ENCODE measurements at regions not wholly inside any gene's neighbourhood (a gene's known extent, or its start where the extent isn't known, plus 50 kb on each side); places are given as distances from the start of the nearest gene placed in this dataset.

DNA sequence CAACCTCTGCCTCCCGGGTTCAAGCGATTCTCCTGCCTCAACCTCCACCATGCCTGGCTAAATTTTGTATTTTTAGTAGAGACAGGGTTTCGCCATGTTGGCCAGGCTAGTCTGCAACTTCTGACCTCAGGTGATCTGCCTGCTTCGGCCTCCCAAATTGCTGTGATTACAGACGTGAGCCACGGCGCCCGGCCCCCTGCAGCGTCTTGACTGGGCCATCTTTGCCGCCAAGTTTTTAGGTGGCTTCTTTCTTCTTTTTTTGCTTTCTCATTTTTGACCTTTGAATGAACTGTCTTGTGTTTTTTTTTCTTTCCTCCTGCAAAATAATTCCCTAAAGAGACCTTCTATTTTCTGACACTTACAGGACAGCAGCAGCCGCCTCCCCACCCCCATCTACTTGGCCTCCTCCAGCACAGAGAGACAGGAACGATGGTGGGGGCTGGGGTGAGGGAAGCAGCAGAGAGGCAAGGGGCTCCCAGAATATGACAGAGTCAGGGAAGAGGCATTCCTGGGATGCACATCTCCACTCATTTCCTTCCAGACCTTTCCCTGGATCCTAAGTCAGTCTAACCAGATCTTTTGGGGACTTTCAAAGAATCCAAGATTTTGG lies 92.6 kb upstream of the ALX4 start:
- 88% methylated on average over 8 of the region's 12 CpGs for WGBS (ENCODE audit: insufficient coverage)
- Mint-ChIP-seq H3K4me1 (no peaks in the 10 kb centered on the region), H3K36me3 (no peaks in the 10 kb centered on the region), H3K27me3 (peaks cover 16 to 26% of the 10 kb centered on the region in 2 donors), H3K9me3 (no peaks in the 10 kb centered on the region), H3K4me3 (no peak overlapping the region), H3K27ac (no peak overlapping the region)
- ATAC-seq (replicated peaks in 1 of 4) (no peak), DNase-seq (no peak)
- Histone ChIP-seq H3K27ac (ENCODE audit: low read length) (no peak overlapping the region), H3K9me3 (no peaks in the 10 kb centered on the region), H3K27me3 (replicated peaks in 1 of 2; ENCODE audit: control insufficient read depth in 2 of 2, extremely low read depth in 1 of 2, insufficient read depth in 2 of 2, low read length in 1 of 2) (peaks cover 0 to 20% of the 10 kb centered on the region in 2 experiments), H3K4me3 (ENCODE audit: control insufficient read depth in 1 of 2, extremely low read depth in 1 of 2, low read length in 1 of 2) (no peak overlapping the region), H3K4me1 (ENCODE audit: control insufficient read depth in 1 of 2, extremely low read depth in 1 of 2, insufficient read depth in 2 of 2, low read length in 2 of 2) (no peaks in the 10 kb centered on the region), H3K36me3 (ENCODE audit: control insufficient read depth in 2 of 2, extremely low read depth in 1 of 2, insufficient read depth in 1 of 2, low read length in 1 of 2) (no peaks in the 10 kb centered on the region)
- CTCF ChIA-PET: no interaction called here
- POLR2A ChIA-PET: no interaction called here

DNA sequence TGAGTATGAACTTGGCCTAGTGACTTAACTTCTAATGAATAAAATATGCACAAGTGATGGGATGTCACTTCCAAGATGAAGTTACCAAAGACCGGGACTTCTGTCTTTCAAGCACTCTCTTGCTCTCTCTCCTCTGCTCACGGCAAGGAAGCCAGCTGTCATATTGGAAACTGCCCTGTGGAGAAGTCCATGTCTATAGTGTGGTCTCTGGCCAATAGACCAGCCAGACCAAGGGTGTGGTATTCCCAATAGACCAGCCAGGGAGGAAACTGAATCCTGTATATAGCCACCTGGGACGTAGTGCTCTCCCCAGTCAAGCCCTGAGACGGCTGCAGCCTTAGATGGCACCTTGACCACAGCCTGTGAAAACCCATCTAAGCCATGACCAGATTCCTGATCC lies 93.2 kb upstream of the ALX4 start:
- Mint-ChIP-seq H3K36me3 (no peaks in the 10 kb centered on the region), H3K9me3 (no peaks in the 10 kb centered on the region), H3K27ac (no peak overlapping the region), H3K27me3 (peaks cover 14 to 28% of the 10 kb centered on the region in 2 donors), H3K4me1 (no peaks in the 10 kb centered on the region), H3K4me3 (no peak overlapping the region)
- Histone ChIP-seq H3K9me3 (no peaks in the 10 kb centered on the region), H3K4me3 (ENCODE audit: control insufficient read depth in 1 of 2, extremely low read depth in 1 of 2, low read length in 1 of 2) (no peak overlapping the region), H3K36me3 (ENCODE audit: control insufficient read depth in 2 of 2, extremely low read depth in 1 of 2, insufficient read depth in 1 of 2, low read length in 1 of 2) (no peaks in the 10 kb centered on the region), H3K4me1 (ENCODE audit: control insufficient read depth in 1 of 2, extremely low read depth in 1 of 2, insufficient read depth in 2 of 2, low read length in 2 of 2) (no peaks in the 10 kb centered on the region), H3K27ac (ENCODE audit: low read length) (no peak overlapping the region), H3K27me3 (replicated peaks in 1 of 2; ENCODE audit: control insufficient read depth in 2 of 2, extremely low read depth in 1 of 2, insufficient read depth in 2 of 2, low read length in 1 of 2) (peaks cover 0 to 14% of the 10 kb centered on the region in 2 experiments)
- WGBS (ENCODE audit: insufficient coverage): no CpG with 5 or more reads among the region's 4 CpGs
- DNase-seq (no peak), ATAC-seq (replicated peaks in 1 of 4) (no peak)
- ChIA-PET POLR2A (no interaction called here), CTCF (no interaction called here)

DNA sequence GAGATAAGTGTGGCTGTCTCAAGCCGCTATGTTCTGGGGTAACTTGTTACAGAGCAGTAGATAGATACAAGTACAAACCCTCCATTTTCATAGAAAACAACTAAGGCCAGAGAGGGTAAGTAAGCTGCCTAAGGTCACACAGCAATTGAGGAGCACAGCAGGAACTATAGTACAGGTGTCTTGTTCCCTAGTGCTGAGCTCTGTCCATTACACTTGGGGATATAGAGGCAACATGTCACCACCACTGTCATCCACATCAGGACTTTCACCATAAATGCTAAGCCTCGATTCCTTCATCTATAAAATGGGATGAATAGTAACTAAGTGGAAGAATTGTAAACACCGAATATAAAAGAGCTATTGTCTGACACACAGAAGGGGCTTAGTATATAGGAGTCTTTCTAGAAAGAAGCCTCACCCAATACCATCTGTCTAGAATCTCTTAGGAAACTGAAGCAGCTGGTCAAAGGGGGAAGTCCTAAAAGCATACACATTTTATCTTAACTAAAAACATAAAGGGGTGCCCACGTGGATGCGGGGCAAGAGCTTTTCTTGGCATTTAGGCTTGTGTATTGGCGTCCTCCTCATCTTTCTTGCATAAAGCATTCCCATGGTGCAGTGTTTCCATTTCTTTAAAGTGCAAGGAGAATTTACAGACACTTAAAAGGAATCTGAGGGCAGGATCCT lies 93.8 kb upstream of the ALX4 start:
- Histone ChIP-seq H3K4me3 (ENCODE audit: control insufficient read depth in 1 of 2, extremely low read depth in 1 of 2, low read length in 1 of 2) (no peak overlapping the region), H3K27me3 (replicated peaks in 1 of 2; ENCODE audit: control insufficient read depth in 2 of 2, extremely low read depth in 1 of 2, insufficient read depth in 2 of 2, low read length in 1 of 2) (peaks cover 0 to 10% of the 10 kb centered on the region in 2 experiments), H3K9me3 (no peaks in the 10 kb centered on the region), H3K4me1 (ENCODE audit: control insufficient read depth in 1 of 2, extremely low read depth in 1 of 2, insufficient read depth in 2 of 2, low read length in 2 of 2) (no peaks in the 10 kb centered on the region), H3K36me3 (ENCODE audit: control insufficient read depth in 2 of 2, extremely low read depth in 1 of 2, insufficient read depth in 1 of 2, low read length in 1 of 2) (no peaks in the 10 kb centered on the region), H3K27ac (ENCODE audit: low read length) (no peak overlapping the region)
- Mint-ChIP-seq H3K4me1 (no peaks in the 10 kb centered on the region), H3K27ac (no peak overlapping the region), H3K9me3 (no peaks in the 10 kb centered on the region), H3K27me3 (peaks cover 20 to 34% of the 10 kb centered on the region in 2 donors), H3K36me3 (no peaks in the 10 kb centered on the region), H3K4me3 (no peak overlapping the region)
- ATAC-seq (replicated peaks in 1 of 4) (no peak), DNase-seq (no peak)
- POLR2A ChIA-PET: no interaction called here
- 59% methylated on average over 3 of the region's 6 CpGs for WGBS (ENCODE audit: insufficient coverage)
- CTCF ChIA-PET: no interaction called here

DNA sequence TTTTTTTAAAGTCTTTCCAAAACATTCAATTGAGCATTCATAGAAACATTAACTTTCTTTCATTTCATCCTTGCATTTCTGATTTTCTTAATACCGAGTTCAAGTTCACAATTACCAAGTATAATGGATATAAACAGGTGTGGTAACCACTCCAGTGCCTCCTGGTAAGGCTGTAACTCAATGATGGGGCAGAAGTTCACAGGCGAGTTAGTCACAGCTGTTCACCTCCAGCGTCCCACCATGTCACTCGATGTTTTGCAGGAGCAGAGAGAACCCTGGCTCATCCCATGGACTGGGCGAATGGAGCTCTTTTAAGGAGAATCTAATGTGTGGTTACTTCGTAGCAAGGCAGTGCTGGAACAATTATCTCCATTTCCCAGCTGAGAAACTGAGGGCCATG lies 94.4 kb upstream of the ALX4 start:
- Mint-ChIP-seq H3K27me3 (peaks cover 20 to 34% of the 10 kb centered on the region in 2 donors), H3K4me3 (no peak overlapping the region), H3K9me3 (no peaks in the 10 kb centered on the region), H3K27ac (no peak overlapping the region), H3K36me3 (no peaks in the 10 kb centered on the region), H3K4me1 (no peaks in the 10 kb centered on the region)
- H3K9me3 ChIP-seq: no peaks in the 10 kb centered on the region
- H3K4me1 ChIP-seq (ENCODE audit: control insufficient read depth in 1 of 2, extremely low read depth in 1 of 2, insufficient read depth in 2 of 2, low read length in 2 of 2): no peaks in the 10 kb centered on the region
- no peak overlapping the region for H3K27ac ChIP-seq (ENCODE audit: low read length)
- 83% methylated on average over 4 of the region's 6 CpGs for WGBS (ENCODE audit: insufficient coverage)
- CTCF ChIA-PET: no interaction called here
- no peak for DNase-seq
- no peaks in the 10 kb centered on the region for H3K36me3 ChIP-seq (ENCODE audit: control insufficient read depth in 2 of 2, extremely low read depth in 1 of 2, insufficient read depth in 1 of 2, low read length in 1 of 2)
- H3K27me3 ChIP-seq (replicated peaks in 1 of 2; ENCODE audit: control insufficient read depth in 2 of 2, extremely low read depth in 1 of 2, insufficient read depth in 2 of 2, low read length in 1 of 2): peaks cover 0 to 7% of the 10 kb centered on the region in 2 experiments
- no peak for ATAC-seq (replicated peaks in 1 of 4)
- POLR2A ChIA-PET: no interaction called here
- H3K4me3 ChIP-seq (ENCODE audit: control insufficient read depth in 1 of 2, extremely low read depth in 1 of 2, low read length in 1 of 2): no peak overlapping the region

DNA sequence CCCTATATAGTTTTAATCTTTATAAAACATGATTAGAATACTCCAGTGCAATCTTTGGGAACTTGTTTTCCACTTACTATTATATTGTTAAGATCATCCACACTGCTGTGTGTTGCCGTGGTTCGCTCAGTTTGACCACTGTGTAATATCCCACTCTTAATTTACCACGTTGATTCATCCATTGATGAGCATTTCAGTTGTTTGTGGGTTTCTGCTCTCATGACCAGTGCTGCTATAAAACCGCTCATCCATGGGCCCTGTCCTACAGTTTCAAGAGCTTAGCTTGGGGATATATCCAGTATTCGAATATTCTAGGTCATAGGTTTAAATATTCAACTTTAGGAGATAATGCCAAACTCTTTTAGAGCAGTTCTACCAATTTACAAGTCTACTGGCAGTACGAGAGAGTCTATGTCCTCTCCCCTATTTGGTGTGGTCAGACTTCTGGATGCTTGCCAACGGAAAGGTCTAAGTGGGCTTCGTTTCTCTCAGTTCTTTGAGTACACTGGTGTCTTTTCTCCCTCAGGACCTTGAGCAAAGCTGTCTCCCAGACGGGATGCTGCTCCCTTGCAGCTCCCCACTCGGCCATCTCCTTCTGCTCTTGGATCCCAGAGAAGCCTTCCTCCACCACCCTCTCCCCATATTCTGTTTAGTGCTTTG lies 94.9 kb upstream of the ALX4 start:
- Mint-ChIP-seq H3K9me3 (no peaks in the 10 kb centered on the region), H3K36me3 (no peaks in the 10 kb centered on the region), H3K4me1 (no peaks in the 10 kb centered on the region), H3K27ac (no peak overlapping the region), H3K27me3 (peaks cover 20 to 33% of the 10 kb centered on the region in 2 donors), H3K4me3 (no peak overlapping the region)
- Histone ChIP-seq H3K9me3 (no peaks in the 10 kb centered on the region), H3K36me3 (ENCODE audit: control insufficient read depth in 2 of 2, extremely low read depth in 1 of 2, insufficient read depth in 1 of 2, low read length in 1 of 2) (no peaks in the 10 kb centered on the region), H3K27ac (ENCODE audit: low read length) (no peak overlapping the region), H3K4me3 (ENCODE audit: control insufficient read depth in 1 of 2, extremely low read depth in 1 of 2, low read length in 1 of 2) (no peak overlapping the region), H3K4me1 (ENCODE audit: control insufficient read depth in 1 of 2, extremely low read depth in 1 of 2, insufficient read depth in 2 of 2, low read length in 2 of 2) (no peaks in the 10 kb centered on the region), H3K27me3 (replicated peaks in 1 of 2; ENCODE audit: control insufficient read depth in 2 of 2, extremely low read depth in 1 of 2, insufficient read depth in 2 of 2, low read length in 1 of 2) (peaks cover 0 to 7% of the 10 kb centered on the region in 2 experiments)
- DNase-seq (no peak), ATAC-seq (replicated peaks in 1 of 4) (no peak)
- POLR2A ChIA-PET: no interaction called here
- 66% methylated on average over 6 of the region's 10 CpGs for WGBS (ENCODE audit: insufficient coverage)
- CTCF ChIA-PET: no interaction called here

DNA sequence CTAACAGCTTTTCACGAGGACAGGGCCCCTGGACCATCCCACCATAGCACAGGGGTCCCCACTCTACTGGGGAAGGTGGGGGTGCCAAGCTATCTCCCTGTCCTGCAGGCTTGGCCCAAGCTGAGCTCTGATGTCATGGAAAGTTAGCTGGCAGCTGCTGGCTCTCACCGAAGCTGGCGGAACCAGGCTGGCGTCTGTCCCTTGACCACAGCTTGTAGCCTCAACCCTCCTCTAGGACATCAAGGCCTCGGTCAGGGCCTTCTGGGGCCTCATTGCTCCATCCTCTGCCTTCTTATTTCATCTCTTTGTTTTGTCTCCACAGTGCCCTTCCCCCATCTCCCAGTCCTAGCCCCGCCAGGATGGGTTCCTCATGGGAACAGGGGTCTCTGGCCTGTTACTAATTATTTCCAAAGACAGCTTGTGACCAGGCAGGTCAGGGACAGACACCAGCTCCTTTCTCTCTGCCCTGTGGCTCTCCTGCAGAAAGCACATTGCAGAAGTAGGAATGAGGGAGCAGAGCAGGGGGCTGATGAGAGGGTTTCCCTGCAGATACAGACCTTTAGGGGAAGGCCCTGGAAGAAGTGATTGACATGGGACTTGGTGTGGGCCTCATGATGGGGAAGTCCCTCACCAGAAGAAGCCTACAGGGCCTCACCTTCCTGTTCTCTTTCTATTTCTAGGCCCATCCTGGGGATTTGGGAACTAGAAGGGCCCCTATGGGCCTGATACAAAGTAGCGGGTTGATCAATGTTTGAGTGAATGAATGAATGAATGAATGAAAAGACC lies 97.5 kb upstream of the ALX4 start:
- Histone ChIP-seq H3K27ac (ENCODE audit: low read length) (no peak overlapping the region), H3K27me3 (replicated peaks in 1 of 2; ENCODE audit: control insufficient read depth in 2 of 2, extremely low read depth in 1 of 2, insufficient read depth in 2 of 2, low read length in 1 of 2) (peaks cover 0 to 11% of the 10 kb centered on the region in 2 experiments), H3K4me1 (ENCODE audit: control insufficient read depth in 1 of 2, extremely low read depth in 1 of 2, insufficient read depth in 2 of 2, low read length in 2 of 2) (no peaks in the 10 kb centered on the region), H3K36me3 (ENCODE audit: control insufficient read depth in 2 of 2, extremely low read depth in 1 of 2, insufficient read depth in 1 of 2, low read length in 1 of 2) (no peaks in the 10 kb centered on the region), H3K4me3 (ENCODE audit: control insufficient read depth in 1 of 2, extremely low read depth in 1 of 2, low read length in 1 of 2) (no peak overlapping the region), H3K9me3 (no peaks in the 10 kb centered on the region)
- Mint-ChIP-seq H3K27ac (no peak overlapping the region), H3K4me1 (no peaks in the 10 kb centered on the region), H3K4me3 (no peak overlapping the region), H3K9me3 (peaks cover 0 to 4% (median 0%) of the 10 kb centered on the region in 3 donors), H3K36me3 (no peaks in the 10 kb centered on the region), H3K27me3 (peaks cover 22 to 43% of the 10 kb centered on the region in 2 donors)
- DNase-seq: no peak
- WGBS (ENCODE audit: insufficient coverage): 82% methylated on average over 5 of the region's 7 CpGs
- ChIA-PET POLR2A (no interaction called here), CTCF (no interaction called here)
- ATAC-seq (replicated peaks in 1 of 4): no peak
